ENCODE measurements at regions not wholly inside any gene's neighbourhood (a gene's known extent, or its start where the extent isn't known, plus 50 kb on each side); places are given as distances from the start of the nearest gene placed in this dataset.

DNA sequence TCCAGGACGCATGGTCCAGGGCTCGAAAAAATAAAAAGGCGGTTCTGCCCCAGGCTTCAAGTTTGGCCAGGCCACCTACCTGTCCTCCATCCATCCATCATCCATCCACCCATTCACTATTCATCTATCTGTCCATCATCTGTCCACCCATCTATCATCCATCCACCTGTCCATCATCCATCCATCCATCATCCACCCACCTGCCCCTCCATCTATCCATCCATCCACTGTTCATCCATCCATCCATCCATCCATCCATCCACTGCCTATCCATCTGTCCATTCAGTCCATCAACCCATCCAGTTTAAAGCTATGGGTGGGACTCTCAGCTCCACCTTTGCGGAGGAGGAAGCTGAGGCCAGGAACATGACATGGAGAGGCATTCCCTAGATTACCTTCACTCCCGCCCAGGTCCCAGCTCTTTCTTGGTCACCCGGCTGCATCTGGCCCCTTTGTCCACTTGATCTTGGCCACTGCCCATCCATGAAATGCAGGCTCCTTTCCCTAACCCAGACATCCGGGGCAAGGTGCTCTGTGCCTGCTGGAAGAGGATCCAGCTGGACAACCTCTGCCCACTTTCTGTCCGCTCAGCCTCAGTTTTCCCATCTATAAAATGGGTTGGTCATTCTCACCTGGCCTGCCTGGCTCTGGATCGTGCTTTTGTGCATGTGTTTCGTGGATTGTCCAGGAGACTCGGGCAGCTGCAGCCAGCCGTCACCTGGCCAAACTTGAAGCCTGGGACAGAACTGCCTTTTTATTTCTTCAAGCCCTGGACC lies 236.0 kb upstream of the CIBAR2 start:
- no peak for DNase-seq

DNA sequence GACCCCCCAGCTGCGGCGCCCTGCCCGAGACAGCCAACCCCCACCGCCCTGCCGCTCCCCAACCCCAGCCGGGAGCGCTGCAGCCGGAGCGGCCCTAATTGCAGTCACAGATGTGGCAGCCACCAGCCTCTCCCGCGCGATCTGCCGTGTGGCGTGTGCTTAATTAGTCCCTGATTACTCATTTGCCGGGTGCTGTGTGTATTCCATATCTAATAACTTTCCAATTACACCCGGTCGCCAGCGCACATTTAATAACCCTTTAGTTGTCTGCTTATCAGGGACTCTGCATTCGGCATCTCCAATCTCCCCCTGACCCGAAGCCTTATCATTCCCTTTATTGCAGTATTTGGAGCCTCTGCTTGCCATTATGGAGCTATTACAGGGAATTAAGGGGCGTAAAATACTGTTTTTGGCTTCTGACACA lies 236.7 kb upstream of the CIBAR2 start:
- no peak for DNase-seq

DNA sequence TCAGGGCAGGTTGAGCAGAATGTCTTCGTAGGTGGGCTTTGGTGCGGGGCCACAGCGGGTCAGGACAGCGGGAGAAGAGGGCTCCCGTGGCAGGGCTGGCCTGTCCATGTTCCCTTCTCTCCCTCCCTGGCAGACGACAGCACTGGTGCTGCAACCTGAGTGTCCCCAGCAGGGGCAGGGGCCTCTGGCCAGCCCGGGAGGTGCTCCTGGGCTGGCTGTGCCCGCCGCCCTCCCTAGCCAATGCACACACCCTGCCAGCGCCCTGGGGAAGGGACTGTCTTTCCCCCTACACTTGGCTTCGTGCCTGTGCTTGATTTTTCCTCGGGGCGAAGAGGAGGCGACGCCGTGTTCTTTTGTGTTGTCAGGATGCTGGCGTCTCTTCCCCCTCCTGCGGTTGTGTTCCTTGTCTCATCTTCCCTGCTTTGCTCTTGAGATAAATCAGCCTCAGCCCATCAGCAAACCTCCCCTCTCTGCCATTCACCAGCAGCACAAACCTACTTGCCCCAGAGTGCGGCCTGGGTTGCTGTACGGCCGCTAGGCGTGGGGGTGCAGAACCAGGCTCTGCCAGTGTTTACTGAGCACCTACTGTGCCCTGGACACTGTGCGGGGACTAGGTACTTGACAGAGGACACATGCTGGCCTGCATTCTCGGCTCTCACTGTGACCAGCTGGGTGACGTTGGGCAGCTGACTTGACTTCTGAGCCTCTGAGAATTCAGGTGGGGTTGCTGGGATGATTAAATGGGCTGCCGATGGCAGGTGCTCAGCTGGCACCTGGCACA lies 237.3 kb upstream of the CIBAR2 start:
- no peak for DNase-seq

DNA sequence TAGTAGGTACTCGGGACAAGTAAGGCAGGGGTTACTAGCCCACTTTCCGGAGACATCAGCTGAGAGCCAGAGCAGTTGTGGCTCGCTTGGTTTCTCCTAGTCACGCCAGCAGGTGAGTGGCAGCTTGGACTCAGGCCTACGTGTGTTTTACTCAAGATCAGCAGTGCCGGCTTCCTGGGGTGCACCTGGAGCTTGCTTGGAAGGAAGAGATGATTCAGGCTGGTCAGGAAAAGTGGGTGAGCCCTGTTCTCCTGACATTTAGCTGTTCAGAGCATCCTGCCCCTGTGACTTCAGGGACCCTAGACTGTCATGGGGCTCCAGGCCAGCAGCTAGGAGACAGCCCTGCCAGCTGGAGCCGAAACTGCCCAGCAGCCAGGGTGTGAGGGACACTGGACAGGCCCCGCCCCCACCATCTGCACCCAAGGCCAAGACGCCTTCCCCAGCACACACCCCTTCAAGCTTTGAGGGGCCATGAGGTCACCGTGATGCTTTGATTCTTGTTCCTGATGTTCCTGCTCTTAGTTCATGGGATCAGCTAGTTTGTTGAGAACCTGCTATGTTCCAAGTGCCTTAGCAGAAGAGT lies 238.0 kb upstream of the CIBAR2 start:
- no peak for DNase-seq

DNA sequence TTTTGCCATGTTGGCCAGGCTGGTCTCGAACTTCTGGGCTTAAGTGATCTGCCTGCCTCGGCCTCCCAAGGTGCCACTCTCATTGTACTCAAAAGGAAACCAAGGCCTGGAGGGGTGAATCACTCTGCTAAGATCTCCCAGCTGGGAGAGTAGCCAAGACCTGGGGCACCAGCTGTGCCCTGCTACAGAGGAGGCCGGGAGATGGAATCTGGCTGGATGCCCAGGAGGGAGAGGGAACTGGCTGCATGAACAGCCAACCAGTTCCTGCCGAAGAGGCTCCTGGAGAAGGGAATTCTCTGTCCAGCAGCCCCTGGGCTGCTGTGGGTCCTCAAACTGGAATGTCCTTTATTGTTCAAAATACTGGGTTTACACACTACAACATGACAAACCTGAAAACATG lies 238.7 kb upstream of the CIBAR2 start:
- DNase-seq: no peak

DNA sequence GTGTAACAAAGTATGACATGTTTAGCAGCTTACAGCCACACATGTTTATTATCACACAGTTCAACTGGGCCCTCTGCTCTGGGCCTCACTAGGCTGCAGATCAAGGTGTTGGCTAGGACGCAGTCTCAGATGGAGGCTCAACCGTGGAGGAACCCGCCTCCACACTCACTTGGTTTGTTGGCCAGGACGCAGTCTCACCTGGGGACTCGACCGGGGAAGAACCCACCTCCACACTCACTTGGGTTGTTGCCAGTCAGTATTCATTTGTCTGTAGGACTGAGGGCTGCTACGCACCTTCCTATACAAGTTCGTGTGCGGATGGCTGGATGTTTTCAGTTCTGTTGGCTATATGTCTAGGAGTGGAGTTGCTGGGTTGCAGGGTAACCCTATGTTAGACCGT lies 240.7 kb upstream of the CIBAR2 start:
- no peak for DNase-seq

DNA sequence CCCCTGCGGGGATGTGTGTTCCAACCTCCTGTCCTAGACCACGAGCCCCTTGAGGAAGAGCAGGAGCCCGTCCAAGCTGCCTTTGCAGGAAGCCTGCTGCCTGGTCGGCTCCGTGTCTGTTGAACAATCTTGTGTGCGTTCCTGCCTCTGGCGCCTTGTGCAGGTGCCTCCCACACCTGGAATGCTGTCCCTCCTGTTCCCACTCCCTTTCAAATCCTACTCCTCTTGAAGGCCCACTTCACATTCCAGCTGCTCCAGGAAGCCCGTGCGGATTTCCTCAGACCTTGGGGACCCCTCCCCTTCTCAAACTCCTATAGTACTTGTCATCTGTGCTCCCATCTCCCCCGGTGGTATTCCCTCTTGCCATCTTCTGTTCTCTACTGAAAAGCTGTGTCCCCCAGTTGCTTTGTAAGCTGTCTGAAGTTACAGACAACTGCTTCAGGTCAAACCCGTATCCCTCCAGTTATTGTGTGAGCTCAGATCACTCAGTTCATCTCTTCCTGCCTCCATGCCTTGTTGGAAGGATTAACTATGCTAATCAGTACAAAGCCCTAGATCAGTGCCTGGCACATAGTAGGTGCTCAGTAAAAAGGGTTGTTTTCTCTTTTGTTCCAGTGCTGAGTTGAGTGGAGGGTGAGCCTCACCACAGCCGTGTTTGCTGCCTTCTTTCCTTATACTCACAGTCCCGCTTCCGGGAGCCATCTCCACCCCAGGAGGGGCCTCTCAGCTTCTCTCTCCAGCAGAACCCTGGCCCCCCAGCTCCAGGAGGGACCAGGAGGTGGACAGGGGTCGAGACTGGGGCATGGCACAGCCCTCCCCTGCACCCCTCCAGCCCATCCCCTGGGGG lies 241.8 kb upstream of the CIBAR2 start:
- no peak for DNase-seq

DNA sequence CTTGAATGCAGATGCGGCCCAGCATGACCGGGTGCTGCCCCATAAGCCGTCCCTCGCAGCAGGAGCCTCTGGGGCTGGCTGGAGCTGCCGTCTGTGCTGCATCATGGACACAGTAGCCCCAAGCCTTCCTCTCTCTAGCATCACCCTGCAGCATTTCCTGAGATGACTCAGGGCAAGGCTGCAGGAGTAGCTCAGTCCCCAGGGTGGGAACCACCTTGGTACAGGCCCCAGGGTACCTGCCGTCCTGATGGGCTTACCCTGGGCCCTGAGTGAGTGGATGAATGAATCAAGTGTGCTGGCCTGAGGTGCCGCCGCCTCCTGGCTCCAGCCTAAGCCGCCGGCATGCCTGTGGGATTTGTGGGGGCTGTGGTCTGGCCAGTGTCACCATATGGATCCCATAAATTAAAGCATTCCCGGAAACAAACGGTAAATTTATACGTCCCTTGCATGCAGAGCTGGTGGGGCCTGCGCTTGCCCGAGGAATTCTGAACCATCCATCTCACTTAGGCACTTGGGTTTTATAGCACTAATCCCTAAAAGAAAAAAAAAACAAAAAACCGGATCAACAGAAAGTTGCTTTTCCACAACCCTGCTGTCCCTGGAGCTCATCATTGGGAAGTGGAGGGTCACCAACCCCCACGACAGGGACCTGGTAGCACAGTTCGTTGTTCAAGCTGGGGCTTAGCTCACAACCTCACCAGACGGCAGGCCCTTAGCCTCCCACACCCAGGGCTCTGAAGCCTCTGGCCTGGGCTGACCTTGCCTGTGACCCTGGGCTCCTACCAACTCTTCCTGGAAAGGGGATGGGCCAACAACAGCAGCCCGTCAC lies 242.6 kb upstream of the CIBAR2 start:
- DNase-seq: no peak

DNA sequence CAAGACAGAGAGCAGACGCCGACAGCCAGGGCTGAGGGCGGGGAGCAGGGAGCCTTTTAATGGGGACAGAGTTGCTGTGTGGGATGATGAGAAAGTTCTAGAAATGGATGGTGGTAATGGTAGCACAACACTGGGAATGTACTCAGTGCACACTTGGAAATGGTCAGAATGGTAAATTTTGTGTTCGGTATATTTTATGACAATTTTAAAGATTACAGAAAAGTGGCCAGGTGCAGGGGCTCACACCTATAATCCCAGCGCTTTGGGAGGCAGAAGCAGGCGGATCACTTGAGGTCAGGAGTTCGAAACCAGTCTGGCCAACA lies 243.2 kb upstream of the CIBAR2 start:
- no peak for DNase-seq

DNA sequence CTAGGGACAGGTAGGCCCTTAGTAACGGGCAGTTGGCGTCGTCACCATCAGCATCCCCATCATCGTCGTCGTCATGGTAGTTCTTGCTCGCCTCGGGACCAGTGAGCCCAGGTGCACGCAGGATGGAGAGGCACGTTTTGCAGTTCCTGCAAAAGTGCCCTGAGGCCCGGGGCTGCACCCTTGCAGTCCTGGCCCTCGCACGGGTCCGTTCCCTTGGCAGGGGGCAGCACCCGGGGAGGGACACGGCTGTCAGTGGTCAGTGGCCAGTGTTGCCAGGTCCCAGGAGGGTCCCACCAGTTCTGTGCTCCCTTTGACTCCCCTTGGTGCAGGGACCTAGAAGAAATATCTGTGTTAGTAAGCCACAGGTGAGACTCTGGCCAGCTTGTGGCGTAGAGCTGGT lies 243.9 kb upstream of the CIBAR2 start:
- no peak for DNase-seq

DNA sequence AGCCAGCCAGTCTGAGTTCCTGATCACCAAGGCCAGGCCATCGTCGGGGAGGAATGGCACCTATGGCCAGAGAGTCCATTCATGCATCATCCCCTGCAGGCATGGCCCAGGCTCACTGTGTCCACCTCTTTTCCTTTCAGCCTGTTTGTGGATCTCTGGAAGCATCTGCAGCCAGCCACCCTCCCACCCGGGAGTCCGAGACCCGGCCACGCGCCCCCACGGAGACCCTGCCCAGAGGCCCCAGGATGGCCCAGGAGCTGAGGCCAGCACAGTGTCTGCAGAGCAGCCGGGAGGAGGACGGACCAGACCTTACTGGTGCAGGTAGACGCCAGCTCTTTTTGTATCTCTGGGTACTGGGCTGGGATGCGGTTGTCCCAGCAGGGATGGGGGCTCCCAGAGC lies 245.1 kb upstream of the CIBAR2 start:
- no peak for DNase-seq

DNA sequence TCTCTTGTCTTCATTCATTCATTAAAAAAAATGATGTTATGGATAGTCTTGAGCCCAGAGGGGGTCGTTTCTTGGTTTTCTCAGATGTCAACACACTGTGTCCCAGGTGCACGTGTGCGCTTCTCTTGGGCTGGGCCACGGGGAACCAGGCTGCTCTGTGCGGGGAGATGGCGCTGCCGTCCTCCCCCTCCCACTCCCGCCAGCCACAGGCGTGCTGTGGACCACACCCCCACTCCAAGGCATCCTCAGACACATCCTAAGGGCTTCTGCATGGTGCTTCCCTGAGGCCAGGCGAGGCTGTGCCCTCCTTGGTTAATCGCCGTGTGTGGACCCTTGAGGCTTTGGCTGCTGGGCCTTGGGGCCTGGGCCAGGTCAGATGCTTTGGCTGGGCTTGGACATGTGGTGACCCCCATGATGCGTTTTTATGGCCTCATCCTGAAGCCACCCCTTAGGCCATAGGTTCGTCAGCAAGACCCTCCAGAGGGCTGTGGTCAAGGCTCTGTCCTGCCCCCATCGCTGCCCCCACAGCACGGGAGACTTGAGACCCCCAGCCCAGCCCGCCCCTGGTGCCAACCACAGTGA lies 245.7 kb upstream of the CIBAR2 start:
- no peak for DNase-seq

DNA sequence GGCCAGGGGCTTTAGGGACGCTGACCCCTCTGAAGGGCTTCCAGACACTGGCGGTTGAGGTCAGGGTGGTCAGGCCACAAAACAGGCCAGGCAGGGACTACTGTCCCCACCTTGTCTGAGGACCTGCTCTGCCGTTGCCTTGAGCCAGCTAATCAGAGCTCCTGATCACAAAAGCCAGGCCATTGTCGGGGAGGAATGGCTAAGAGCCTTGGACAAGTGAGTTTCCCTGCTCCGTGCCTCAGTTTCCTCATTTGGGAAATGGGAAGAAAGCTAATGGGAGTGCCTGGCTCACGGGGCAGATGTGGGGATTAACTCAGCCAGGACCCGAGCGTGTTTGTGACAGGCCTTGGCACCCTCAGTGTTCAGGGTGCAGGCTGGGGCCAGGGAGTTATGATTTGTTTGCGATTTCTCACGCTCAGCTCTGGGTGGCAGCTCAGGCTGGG lies 246.5 kb upstream of the CIBAR2 start:
- DNase-seq: no peak

DNA sequence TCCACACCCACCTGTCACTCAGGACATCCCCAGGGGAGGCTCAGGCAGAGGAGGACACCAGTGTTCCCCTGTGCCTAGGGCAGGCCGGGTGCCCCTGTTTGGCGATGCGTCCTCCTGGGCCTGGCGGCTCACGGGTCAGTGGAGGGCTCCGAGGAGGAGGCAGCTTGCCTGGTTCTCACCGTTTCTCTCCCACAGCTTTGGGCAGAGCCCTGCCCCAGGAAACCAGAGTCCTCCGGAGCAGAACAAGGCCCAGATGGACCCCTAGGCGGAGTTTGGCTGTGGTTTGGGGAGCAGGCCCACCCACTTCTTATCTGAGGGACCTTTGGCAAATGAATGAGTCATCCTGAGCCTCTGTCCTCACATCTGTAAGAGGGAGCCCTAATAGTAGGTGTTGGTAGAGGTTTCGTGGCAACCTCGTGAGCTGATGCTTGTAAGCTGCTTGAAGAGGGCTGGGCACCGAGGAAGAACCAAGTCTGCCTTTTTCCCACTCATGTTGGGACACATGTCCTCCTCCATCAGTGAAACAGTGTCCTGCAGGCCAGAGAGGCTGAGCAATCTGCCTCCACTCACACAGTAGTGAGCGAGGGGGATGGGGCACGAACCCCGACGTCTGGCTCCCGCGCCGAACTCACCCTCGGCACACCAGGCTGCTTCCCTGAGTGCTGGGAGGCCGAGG lies 247.0 kb upstream of the CIBAR2 start:
- DNase-seq: no peak

DNA sequence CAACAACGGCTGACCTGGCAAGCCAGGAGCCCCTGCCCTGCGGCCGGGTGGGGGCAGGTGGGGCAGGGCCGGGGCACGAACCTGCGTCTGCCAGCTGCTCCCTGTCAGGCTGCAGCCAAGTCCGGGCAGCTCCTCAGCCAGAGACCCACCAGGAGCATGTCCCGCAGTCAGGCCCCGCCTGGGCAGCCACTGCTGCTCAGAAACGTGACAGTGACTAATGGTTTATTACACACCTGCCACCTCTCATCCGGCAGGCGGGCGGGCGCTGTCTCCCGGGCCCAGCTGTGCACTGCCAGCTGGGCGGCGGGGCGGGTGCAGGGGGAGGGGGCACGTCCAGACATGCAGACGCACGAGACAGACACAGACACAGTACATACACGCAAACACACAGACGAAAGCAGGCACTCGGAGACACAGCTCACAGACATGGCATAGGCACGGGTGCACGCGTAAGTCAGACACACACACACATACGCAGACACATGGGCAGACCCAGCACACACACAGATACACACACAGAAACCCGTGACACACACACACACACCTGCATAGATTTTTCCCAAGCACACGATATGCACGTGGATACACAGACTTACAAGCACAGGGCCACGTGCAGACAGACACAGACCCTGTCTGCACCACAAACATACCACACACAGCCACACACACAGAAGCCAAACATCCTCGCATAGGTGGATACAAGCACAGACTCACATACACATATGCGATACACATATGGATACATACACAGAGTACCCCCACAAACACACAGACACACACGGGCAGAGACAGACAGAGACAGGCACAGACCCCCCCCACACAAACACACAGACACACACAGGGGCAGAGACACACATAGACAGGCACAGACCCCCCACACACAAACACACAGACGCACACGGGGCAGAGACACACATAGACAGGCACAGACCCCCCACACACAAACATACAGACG lies 248.3 kb upstream of the CIBAR2 start:
- DNase-seq: no peak

DNA sequence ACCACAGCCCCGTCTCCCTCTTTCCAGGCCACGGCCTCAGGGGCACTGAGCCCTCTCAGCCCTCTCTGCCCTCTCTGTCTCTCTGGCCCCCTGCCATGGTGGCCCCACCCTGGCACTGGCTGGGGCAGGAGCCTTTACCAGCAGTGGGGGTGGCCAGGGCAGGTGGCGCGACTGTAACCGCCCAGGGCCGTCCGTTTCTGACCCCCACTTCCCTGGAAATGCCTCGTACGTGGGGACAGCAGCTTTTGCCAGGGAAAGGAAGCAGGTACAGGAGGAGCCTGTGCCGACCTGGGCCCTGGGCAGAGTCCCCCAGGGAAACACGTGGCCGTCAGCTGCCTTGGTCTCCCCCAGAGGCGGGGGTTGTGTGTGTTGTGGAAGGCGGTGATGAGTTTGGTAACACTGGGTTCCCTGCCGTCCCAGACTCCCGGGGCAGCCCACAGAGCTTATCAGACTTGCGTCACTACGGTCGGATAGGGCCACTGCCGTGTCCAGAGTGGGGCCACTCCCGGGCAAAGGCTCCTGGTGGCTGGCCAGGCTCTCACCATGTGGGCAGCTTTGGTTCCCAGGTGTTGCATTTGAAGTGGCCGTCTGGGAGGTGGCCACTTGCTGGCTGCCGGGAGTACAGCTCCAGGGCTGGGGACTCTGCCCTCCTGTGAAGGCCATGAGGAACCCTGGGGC lies 249.3 kb upstream of the CIBAR2 start:
- no peak for DNase-seq

DNA sequence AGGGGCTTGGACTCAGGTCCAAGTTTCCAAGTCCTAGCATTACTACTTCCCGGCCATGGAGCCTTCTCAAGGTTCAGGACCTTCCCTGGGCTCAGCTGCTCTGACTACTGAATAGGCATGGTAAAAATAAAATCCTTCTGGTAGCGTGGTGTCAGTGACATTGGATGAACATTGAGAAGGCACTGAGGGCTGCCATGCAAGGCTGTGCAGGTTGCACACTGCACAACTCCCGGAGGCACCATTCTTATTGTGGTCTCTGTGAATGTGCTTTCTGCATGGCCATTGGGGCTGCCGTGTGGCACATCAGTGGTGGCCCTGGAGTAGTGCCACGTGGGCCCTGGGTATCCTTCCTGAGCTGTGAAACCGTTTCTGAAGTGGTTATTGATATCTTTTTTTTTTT lies 250.2 kb upstream of the CIBAR2 start:
- DNase-seq: no peak

DNA sequence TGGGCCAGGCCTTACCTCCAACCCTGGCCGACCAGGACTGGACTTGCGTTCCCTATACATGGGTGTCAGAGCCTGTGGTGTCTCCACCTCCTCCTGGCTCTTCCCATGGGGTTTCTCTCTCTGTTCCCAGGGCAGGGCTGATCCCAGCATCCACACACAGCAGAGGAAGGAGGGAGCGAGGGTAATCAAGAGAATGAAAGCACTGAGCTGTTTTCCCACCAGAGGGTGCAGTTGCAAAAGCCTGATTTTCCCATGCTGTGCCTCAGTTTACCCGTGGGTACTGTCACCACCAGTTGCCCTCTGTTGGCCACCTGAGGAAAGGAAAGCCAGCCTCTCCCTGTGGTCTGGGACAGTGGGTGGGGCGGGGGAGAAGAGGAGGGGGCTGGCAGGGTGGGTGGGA lies 249.7 kb upstream of the GSE1 start:
- DNase-seq: no peak

DNA sequence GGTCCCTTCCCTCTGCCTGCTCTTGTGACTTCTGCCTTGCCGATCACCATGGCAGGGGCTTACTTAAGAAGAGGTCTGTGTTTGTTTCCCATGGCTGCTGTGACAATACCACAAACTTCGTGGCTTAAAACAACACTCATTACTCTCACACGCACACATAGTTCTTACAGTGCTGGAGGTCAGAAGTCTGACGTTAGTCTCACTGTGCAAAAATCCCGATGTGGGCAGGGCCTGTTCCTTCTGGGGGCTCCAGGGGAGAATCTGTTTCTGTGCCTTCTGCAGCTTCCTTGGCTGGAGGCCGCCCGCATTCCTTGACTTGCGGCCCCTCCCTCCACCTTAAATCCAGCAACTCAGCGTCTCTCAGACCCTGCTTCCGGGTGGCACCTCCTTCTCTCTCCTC lies 249.2 kb upstream of the GSE1 start:
- DNase-seq: no peak
